HS-27A (cell line): ENCODE measurements at regions not wholly inside any gene's neighbourhood (a gene's known extent, or its start where the extent isn't known, plus 50 kb on each side); places are given as distances from the start of the nearest gene placed in this dataset.

Experiments
- DNase-seq: peaks from one replicate; pipeline ENCODE4 v3.0.0-alpha.2; 2012; ENCODE audit warnings: low read depth, missing footprints

DNA sequence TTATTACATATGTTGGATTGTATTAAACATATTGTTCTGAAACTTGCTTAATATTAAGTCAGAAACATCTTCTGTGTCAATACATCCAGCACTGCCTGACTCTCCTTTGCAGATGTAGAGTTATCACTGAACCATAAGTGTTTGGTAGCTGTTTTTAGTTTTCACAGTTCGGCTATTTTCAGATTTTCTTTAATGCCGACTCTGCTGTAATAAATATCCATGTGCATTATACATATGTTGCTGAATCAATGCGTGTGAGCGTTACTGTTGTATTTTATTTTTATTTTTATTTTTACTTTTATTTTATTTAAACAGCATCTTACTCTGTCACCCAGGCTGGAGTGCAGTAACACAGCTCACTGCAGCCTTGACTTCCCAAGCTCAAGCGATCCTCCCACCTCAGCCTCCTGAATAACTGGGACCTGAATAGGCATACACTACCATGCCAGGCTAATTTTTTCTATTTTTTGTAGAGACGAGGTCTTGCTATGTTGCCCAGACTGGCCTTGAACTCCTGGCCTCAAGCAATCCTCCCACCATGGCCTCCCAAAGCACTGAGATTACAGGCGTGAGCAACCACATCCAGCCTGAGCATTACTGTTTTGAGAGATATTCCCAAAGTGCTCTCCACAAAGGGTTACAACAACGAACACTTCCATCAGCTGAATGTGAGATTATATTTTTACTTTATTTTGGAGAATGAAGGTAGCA, 50.7 kb upstream of the NOCT start:
- no peak for DNase-seq

DNA sequence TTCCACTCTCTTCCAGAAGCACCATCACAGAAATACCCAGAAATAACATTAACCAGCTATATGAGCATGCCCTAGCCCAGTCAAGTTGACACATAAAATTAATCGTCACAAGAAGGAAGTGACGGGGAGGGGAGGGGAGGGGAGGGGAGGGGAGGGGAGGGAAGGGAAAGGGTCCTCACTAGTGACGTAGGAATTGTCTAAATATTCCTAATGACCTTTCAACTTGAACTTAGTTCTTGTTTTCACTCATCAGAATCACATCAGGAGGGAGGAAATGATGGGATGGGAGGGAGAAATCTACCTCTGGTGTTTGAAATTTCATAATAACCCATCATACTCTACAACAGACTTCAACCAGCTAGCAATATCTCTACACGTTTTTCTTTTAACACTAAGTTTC, 52.2 kb upstream of the NOCT start:
- DNase-seq: no peak

DNA sequence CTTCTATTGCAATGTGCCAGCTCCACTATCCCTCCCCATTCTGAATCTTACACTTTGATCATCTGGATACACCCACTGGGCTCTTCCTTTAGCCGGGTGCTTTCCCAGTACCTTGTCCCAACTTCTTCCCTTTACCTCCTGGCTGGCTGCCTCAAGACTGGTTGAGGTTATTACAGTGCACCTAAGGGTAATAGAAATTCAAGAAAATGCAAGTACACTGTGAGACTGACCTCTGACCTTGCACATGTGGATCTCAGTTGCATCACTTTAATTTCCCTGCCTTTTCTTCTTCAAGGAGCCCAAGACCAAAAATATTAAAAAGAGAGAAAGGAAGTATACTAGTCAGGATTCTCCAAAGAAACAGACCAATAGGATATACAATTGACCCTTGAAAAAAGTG, 53.9 kb upstream of the NOCT start:
- DNase-seq: no peak

DNA sequence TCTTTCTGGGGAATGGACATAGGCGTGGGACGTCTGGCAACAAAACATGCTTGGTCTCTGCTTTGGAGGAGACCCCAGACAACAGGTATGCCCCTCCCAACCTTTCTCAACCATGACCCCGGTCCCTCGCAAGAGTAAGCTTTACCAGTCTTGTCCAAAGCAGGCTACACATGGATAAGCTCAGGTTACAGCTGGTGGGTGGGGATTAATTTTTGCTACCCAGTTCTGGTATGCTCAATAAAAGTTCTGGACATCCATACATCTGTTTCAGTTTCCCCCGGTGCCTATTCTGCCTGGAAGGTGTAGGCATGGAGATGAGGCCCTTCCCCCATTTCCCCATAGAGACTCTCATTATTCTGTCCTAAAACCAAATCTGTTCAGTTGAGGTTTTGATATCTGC, 54.5 kb upstream of the NOCT start:
- no peak for DNase-seq

DNA sequence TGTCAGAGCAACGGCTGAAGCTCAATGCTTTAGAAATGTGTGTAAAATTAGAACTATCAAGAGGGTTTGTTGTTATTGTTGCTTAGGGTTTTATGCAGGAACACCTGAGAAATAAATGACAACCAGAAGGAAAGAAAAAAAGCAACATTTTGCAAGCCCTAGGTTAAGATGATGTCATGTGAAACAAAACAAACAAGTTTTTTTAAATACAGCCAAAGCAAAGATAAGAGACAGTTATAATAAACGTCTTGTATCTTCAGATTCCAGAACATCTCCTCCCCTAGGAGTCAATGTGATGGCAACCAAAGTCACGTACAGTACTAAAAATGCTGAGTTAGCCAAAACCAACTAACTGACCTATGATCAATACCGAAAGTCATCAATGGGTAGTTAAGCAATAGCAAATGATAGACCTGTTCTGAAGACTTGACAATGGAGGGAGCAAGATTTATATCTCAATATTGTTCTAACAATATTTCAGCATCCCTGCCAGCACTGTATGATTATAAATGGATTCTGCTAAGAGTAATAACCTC, 55.3 kb upstream of the NOCT start:
- no peak for DNase-seq

DNA sequence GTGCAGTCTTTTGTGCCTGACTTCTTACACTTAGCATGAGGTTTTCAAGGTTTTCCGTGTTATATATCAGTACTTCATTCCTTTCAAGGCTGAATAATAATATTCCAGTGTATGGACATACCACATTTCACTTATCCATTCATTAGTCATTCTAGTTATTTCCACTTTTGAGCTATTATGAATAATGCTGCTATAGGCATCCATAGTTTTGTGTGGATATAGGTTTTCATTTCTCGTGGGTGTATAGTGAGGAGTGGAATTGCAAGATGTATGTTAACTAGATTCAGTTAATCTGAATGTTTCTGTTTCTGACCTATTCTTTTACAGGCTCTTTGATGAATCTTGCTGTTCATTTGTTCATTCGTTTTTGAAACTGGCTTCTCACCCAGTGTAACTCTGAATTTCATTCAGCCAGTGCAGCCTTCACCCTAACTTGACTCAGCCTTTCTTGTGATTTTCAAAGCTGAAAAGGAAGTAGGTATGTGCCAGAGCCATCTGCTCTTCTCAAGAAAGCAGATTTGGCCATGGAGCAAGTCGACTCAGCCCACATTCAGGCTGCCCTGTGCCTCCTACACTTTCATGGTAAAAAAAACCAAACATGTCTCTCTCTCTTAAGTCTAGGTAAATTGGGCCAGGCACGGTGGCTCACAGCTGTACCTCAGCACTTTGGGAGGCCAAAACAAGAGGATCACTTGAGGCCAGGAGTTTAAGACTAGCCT, 56.3 kb upstream of the NOCT start:
- DNase-seq: no peak

DNA sequence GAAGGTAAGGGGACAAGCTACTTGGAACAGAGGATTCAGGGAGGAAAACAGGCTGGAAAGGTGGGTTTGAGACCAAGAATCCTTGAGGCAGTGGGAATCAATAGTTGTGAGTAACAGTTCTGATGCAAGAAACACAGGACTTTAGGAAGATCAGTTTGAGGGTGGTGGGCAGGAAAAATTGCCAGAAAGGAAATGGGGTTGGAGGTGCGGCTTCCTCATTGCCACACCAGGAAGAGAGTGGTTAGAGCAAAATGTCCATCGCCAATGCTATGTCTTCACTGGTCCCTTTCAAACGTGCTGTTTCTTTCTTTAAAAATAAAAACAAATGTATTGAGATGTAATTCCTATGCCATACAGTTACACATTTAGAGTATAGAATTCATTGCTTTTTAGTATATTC, 57.1 kb upstream of the NOCT start:
- no peak for DNase-seq

DNA sequence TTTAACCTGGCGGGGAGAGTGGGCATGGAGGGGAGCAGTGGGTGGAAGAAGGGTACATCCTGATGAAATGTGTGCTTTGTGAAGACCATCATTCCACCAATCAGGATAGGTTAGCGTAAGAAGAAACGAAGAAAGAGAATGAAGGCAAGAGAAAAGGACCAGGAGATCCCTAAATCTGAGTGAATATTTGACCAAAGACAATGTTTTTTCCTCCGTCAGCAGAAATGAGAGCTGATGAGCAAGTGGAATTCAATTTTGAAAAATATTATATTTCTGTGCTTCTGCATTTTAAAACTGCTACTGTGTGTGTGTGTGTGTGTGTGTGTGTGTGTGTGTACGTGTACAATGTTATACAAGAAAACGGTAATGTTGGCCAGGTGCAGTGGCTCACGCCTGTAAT, 58.3 kb upstream of the NOCT start:
- no peak for DNase-seq

DNA sequence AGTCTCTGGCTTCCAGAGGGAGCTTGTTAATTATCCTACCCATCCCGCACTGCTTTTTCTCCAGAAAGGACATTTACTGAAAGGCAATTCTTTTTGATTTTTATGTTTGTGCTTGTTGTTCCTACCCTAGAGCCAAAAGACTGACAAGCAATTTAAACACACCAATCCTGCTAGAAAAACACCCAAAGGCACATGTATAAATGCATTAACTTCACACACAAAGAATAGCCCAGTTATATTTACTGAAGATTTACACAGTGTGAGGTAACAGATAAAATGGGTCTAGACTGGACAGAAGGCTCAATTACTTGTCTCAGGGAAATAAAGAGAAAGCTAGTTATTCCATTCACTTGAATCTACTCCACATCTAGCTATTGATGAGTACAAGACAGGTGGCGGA, 61.2 kb upstream of the NOCT start:
- no peak for DNase-seq

DNA sequence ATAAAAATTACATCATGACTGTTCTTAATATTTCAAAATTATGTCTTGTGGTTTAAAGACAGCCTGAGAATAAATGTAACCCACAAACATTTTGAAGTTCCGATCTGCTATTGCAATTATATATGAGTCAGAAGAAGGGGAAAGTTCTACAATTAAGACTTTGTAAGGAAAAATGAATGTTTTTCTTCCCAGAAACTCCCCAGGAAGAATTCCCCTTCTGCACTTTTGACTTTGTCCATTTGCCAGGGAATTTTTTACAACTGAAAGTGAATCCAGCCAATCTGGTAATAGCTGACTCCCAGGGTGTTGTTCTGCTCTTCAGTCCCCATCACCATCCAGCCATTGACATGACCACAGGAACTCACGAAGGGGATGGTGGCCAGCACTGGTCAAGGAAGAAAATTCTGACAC, 61.6 kb upstream of the NOCT start:
- DNase-seq: no peak

DNA sequence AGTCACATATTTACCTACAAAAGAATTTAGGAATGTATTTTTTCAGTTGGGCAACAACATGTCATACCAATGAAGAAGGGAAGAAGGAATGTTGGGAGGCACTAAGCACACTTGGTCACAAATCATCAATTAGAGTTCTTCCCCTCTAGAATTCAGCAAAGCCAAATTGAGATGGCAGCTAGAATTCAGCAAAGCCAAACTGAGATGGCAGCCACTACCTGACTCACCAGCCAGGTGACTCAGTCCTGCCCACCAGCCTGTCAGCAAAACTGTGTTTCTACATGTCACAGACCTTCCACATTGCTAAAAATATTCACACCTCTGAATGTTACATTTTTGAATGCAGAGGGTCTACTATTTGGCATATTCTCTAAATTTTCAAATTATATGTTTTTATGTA, 63.2 kb upstream of the NOCT start:
- no peak for DNase-seq

DNA sequence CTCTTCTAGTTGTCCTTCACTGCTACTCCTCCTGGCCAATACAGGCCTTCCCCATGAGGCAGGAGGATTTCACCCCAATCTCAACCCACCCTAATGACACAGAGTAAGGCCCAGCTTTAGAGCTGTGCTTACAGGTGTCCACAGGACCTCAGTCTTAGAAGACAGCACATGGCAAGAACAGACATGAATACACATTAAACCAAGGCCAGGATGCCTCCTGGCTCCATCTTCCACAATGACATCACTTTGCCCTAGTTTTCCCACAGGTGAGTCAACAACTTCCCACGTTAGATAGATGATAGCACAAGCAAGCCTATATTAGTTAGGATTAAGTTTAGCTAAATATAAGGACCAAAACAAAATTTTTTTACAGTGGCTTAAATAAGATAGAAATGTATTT, 63.8 kb upstream of the NOCT start:
- no peak for DNase-seq

DNA sequence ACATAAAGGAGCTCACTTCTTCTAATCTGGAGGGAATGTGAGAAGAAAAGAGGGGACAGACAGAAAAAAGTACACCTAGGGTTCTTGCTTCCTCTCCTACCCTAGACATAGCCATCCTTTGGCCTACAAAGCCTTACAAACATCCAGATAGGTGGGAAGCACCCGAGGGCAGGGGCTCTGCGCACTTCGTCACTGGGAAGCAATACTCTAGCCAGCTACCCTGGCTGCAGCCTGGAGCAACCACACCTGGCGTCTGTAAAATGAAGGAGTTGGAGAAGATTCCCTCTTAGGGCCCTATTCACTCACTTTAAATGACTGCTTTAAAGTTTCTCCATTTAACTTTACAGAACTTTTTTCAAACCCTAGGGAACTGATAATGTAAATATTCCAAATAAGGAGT, 65.7 kb upstream of the NOCT start:
- DNase-seq: no peak

DNA sequence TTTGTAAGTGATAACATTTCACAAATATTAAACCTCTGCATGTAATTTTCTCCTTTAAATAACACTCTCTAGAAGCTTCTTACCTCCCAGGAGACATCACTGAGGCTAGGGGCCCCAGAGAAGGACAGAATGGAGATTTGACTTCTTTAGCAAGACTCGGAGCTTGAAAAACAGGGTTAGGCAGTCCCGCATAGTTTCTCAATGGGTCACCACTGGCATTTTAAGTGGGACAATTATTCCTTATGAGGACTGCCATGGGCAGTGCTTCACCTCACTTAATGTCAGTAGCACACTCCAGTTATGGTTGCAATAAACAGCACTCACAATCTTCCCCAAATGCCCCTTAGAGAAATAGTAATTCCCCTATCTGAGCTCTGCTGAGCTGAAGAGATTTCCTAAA, 66.7 kb upstream of the NOCT start:
- no peak for DNase-seq

DNA sequence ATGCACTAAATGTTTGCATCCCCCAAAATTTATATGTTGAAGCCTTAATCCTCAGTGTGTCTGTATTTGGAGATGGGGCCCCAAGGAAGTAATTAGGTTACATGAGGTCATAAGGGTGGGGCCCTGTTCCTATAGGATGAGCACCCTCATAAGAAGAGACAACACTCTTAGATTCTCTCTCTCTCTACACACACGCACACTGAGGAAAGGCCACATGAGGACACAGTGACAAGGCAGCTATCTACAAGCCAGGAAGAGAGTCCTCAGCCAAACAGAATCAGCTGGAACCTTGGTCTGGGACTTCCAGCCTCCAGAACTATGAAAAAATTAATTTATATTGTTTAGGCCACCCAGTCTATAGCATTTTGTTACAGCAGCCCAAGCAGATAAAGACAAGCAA, 69.3 kb upstream of the NOCT start:
- no peak for DNase-seq

DNA sequence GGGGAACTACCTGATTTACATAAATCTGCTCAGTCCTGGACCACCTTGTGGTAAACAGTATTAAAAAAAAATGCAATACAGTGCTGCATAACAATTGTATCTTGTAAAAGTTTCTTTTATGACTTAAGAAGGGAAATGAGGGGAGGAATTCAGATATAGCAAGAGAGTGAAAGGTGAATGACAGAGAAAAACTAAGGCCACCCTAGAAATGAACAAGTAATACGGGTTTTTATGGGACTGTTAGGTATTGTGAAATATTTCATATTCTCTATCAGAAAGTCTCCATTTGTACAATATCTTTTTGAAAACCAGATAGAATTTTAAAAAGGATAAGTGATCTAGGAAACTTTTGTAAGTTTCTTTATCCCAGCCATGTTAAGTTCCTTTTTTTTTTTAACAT, 69.7 kb upstream of the NOCT start:
- DNase-seq: no peak

DNA sequence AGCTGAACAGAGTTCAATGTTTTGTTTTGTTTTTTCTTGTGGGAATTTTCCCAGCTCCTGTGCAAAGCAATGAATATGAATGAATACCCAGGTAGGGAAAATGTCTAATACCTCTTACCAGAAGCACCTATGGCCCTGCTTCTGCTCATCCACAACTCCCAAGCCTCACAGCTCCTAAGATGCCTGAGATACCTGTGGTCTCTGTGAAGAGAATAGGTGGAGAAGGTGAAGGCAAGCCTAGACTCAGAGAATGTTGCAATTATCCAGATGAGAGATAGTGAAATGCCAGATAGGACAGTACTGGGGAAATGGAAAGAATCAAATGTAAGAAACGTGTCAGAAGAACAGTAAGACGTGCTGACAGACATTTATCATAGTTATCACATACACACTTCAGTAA, 70.2 kb upstream of the NOCT start:
- DNase-seq: no peak

DNA sequence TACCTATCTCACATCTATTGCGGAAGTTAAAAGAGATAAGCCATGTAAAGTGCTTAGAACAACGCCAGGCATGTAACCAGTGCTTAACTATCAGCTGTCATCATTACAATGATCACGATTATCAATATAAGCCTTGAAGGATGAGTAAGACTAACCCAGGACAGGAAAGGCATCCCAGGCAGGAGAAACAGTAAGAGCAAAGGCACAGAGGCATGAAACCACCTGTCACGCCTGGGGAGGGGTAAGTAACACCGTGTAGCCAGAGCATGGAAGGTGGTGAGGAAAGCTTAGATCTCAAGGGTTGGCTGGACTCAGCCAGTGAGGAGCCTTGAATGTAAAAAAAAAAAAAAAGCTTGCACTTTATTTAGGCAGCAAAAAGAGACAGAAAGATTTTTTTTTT, 71.7 kb upstream of the NOCT start:
- no peak for DNase-seq

DNA sequence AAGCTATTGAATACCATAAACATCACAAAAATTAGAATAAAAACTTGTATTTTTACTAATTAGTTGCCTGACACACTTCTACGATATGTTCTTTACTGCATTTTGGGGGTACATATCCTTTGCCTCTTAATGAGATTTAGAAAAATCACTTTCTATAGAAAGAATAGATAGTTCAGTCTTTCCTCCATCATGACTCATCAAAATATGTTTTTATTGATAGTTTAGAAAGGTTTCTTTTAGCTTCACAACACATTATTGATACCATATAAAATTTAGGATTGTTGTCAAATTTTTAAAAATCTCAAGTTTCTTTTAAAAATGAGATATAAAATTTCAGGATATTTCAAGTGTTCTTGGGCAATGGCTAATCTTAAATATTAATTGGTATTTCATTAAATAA, 74.5 kb upstream of the NOCT start:
- DNase-seq: no peak

DNA sequence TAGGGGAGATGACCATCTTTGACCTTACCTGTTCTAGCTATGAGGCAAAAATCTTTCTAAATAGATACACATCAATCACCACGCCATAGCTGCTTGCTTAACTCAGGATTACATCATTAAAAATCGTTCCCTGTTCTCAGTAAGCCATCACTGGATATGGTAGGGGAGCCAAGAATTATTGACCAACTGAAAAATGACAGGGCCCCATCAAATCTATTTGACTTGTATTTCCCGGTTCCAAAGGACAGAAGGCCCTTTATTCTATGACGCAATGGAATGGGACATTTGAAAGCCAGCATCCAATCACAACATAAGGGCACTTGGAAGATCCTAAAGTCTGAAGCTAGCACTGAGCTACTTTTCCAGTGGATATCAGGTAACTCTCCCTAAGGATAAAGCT, 75.6 kb upstream of the NOCT start:
- DNase-seq: no peak

DNA sequence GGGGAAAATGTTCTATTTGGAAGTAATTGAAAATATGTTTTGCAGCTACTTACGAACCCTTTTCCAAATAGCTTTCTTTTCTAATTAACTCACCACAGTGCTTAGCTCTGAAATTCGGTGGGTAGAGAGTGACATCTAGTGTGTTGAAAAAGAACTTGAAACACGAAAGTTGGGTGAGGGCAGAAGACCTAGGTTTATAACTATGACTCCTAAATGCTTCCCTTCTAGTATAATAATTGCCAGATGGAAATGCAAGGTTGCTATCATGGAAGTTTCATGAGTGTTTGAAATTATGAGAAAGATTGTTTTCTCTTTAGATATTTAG, 77.3 kb upstream of the NOCT start:
- no peak for DNase-seq

DNA sequence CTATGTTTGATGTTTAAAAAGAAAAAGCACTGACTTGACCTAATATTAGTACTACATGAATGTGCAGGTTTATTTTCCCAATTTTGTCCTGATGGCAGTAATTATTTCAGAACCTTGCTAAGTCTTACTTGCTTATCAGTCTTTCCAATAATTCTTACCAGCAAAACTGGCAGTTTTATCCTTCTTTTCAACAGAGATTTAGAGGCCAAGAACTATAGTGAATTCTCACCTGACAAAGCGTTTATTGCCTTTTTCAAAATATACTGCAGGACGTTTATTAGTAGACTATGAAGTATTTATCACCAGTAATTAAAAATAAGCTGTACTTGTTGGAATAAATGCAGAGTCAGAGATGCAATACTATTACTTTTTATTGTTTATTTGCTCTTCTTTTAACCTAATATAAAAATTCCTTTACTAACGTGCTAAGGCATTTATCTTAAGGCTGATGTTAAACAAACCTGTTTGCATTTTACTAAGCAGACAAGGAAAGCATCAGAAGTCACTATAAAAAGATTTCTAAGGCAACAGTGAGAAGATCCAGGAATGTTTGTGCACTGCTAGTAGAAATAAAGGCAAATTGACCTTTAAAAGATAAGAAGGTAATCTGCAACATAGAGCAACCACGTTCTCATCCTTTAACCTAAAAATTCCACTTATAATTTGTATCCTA, 80.3 kb upstream of the NOCT start:
- no peak for DNase-seq

DNA sequence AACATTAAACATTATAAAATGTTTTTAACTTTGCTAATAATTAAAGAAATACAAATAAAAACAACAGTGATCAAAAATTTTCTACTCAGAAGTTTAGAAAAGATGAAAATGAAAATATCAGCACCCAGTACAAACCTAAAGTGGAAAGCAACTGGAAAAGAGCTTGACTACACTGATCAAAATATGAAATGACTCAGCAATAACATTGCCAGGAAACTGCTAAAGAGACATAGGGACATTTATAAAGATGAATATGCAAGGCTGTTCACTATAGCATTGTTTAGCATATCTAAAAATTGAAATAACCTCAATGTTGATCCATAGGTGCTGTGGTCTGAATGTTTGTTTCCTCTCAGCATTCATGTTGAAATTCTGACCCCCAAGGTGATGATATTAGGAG, 88.5 kb upstream of the NOCT start:
- DNase-seq: no peak

DNA sequence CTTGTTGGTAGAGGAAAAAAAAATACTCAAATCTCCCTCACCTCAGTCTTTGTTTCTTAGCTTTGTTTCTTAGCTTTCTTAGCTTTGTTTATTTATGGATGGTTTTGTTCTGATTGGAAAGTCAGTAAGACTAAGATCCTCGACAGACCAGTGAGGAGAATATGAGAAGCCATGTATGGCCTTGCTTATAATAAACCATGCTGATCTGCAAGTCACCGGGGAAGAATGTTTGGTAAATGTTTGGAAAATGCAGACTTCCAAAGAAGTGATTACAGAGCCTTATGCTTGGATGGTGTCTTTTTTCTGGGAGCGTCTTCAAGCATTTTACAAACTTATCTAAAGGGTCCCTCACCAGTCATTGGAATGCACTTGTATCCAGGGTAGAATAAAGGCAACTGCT, 90.1 kb upstream of the NOCT start:
- DNase-seq: no peak
